GM12891 (cell line): ENCODE measurements at regions not wholly inside any gene's neighbourhood (a gene's known extent, or its start where the extent isn't known, plus 50 kb on each side); places are given as distances from the start of the nearest gene placed in this dataset.

Experiments
- PAX5 ChIP-seq: IDR thresholded peaks from 2 replicates; pipeline ENCODE4 v1.6.1; 2011; ENCODE audit warnings: low read length, moderate library complexity, mild to moderate bottlenecking; ENCODE audit not compliant: insufficient read depth, severe bottlenecking
- POLR2A ChIP-seq: IDR thresholded peaks from 2 replicates; pipeline ENCODE4 v1.6.1; 2011; ENCODE audit warnings: low read depth, low read length, control low read depth
- POLR2AphosphoS5 ChIP-seq: IDR thresholded peaks from 2 replicates; pipeline ENCODE4 v1.6.1; 2011; ENCODE audit warnings: low read depth, low read length, control low read depth
- POU2F2 ChIP-seq: IDR thresholded peaks from 2 replicates; pipeline ENCODE4 v1.6.1; 2011; ENCODE audit warnings: low read depth, mild to moderate bottlenecking, control low read depth, low read length, moderate library complexity
- SPI1 ChIP-seq: IDR thresholded peaks from 2 replicates; pipeline ENCODE4 v1.6.1; 2011; ENCODE audit warnings: low read depth, low read length, control low read depth
- TAF1 ChIP-seq: IDR thresholded peaks from 2 replicates; pipeline ENCODE4 v1.6.1; 2011; ENCODE audit warnings: low read depth, low read length, control low read depth

DNA sequence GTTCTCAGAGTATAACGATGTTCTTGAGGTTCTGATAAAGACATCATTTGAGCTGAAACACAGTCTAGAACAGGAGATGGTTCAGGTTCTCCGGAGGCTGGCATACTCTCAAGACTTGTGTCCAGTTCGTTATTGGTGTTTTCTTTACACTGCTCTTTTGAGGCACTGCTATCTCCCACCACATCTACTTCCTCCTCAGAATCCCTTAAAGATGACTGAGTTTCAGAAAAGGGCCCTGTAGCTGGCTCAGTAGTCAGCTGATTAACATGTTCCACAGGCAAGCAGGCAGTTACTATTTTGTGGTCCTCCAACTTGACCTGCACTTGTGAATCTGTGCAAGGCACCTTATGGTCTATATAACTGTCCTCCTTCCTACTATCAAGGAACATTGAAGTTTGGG lies 50.2 kb downstream of the ZZZ3 start:
- TF ChIP-seq POLR2A (no peak), POU2F2 (no peak), POLR2AphosphoS5 (no peak), TAF1 (no peak), SPI1 (no peak), PAX5 (no peak)
